SH-SY5Y (cell line): ENCODE measurements at regions not wholly inside any gene's neighbourhood (a gene's known extent, or its start where the extent isn't known, plus 50 kb on each side); places are given as distances from the start of the nearest gene placed in this dataset.

ENCODE experiments used
- GATA2 ChIP-seq: IDR thresholded peaks from 2 replicates; pipeline ENCODE4 v1.6.1; 2011; ENCODE audit warnings: mild to moderate bottlenecking, low read depth, low read length
- GATA3 ChIP-seq: IDR thresholded peaks from 2 replicates; pipeline ENCODE4 v1.6.1; 2011; ENCODE audit warnings: low read depth, mild to moderate bottlenecking, low read length, moderate library complexity

DNA sequence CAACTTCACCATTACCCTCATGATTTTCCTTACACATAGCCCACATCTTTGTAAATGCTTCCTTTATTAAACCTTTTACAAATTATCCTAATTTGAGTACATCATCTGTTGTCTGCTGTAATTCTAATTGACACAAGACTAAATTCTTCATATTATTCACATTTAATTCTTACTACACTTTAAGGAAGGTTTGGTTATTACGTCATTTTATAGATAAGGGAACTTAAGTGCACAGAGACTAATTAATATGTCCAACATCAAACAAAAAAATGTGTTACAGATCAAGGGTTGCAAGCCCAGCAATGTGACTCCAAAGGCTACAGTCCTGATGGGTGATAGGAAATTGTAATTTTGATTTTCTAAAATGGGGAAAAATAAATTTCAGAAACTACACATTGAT is 289.1 kb upstream of the ZNF385D start:
- no peak for TF ChIP-seq GATA2
- TF ChIP-seq GATA3 = no peak
